Left renal pelvis (tissue), 4 donors: ENCODE measurements at regions not wholly inside any gene's neighbourhood (a gene's known extent, or its start where the extent isn't known, plus 50 kb on each side); places are given as distances from the start of the nearest gene placed in this dataset.

Experiments used
- DNase-seq, 4 donors: peaks; one replicate each; pipeline ENCODE4 v3.0.0-alpha.2; 2013; ENCODE audit warnings: low read depth in 4 of 4, low spot score in 3 of 4

GRCh38 chrX:129188231-129188630, 335.1 kb downstream of the SMARCA1 start:
- no peak for DNase-seq

GRCh38 chrX:129176710-129177109, 346.6 kb downstream of the SMARCA1 start:
- DNase-seq: no peak

GRCh38 chrX:129161108-129161507, 362.2 kb downstream of the SMARCA1 start:
- no peak for DNase-seq

- DNase-seq: no peak
Measured at GRCh38 chrX:129158505-129158904, 364.8 kb downstream of the SMARCA1 start.

GRCh38 chrX:129145840-129146272, 377.4 kb downstream of the SMARCA1 start:
- DNase-seq: no peak

- DNase-seq: no peak
Measured at GRCh38 chrX:129145385-129145784, 377.9 kb downstream of the SMARCA1 start.

GRCh38 chrX:129144172-129145038, 378.9 kb downstream of the SMARCA1 start:
- no peak for DNase-seq

- no peak for DNase-seq
Measured at GRCh38 chrX:129139837-129140598, 383.3 kb downstream of the SMARCA1 start.

- no peak for DNase-seq
Measured at GRCh38 chrX:129125122-129125914, 398.0 kb downstream of the SMARCA1 start.

GRCh38 chrX:129123795-129124194, 399.5 kb downstream of the SMARCA1 start:
- no peak for DNase-seq

- no peak for DNase-seq
Measured at GRCh38 chrX:129116676-129117470, 406.4 kb downstream of the SMARCA1 start.

GRCh38 chrX:129115935-129116334, 407.4 kb downstream of the SMARCA1 start:
- no peak for DNase-seq

GRCh38 chrX:129115104-129115503, 408.2 kb downstream of the SMARCA1 start:
- DNase-seq: peak in 1 of 4 donors; percentile 5

GRCh38 chrX:129111081-129111798, 412.1 kb downstream of the SMARCA1 start:
- DNase-seq: no peak

GRCh38 chrX:129108936-129109335, 414.4 kb downstream of the SMARCA1 start:
- DNase-seq: no peak

- DNase-seq: no peak
Measured at GRCh38 chrX:129099207-129099606, 424.1 kb downstream of the SMARCA1 start.

GRCh38 chrX:129097668-129098067, 425.6 kb downstream of the SMARCA1 start:
- DNase-seq: no peak

GRCh38 chrX:129093706-129094105, 429.6 kb downstream of the SMARCA1 start:
- DNase-seq: no peak

- no peak for DNase-seq
Measured at GRCh38 chrX:129092757-129093156, 430.5 kb downstream of the SMARCA1 start.
